GM06990 (cell line): ENCODE measurements at regions not wholly inside any gene's neighbourhood (a gene's known extent, or its start where the extent isn't known, plus 50 kb on each side); places are given as distances from the start of the nearest gene placed in this dataset.

Experiments
- DNase-seq: peaks from one replicate; pipeline ENCODE4 v3.0.0-alpha.2; 2011; ENCODE audit not compliant: insufficient read length; ENCODE audit errors: extremely low read depth
- H3K27me3 ChIP-seq: replicated peaks from 2 replicates; pipeline ENCODE4 v1.6.0; 2011; ENCODE audit warnings: low read length; ENCODE audit not compliant: control insufficient read depth, insufficient read depth
- H3K36me3 ChIP-seq: 2 replicates; pipeline ENCODE4 v1.5.1; 2011; ENCODE audit warnings: low read length; ENCODE audit not compliant: control insufficient read depth, insufficient read depth
- H3K4me3 ChIP-seq: replicated peaks from 2 replicates; pipeline ENCODE4 v1.5.1; 2011; ENCODE audit warnings: low read depth, mild to moderate bottlenecking, control low read depth, low read length
- CTCF ChIP-seq: IDR thresholded peaks from 2 replicates; pipeline ENCODE4 v1.5.1; 2011; ENCODE audit warnings: low read length, control low read depth, mild to moderate bottlenecking, inconsistent platforms; ENCODE audit not compliant: insufficient read depth, poor library complexity, severe bottlenecking

GRCh38 chr7:51634538-51634937 lies 317.9 kb upstream of the COBL start:
- no peak for TF ChIP-seq CTCF
- no peak overlapping the region for H3K4me3 ChIP-seq
- no peak for DNase-seq
- no peaks in the 10 kb centered on the region for H3K36me3 ChIP-seq
- no peaks in the 10 kb centered on the region for H3K27me3 ChIP-seq

DNA sequence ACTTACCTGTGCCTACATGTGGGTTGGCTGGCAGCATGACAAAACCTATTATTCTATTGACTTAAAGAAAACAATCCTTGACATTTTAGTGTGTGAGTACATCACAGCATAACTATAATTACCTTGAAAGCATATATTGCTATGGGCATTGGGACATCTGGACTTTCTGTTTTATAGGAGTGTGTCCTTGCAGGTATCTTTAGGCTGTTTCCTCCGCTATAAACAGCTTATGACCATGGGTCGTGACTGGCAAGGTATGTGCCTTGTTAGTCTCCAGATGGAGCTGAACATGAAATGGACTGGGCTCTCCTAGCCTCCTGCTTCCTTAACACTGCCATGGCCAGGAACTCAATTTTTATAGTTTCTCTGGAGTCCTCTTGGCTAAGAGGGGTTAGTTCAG lies 317.4 kb upstream of the COBL start:
- no peaks in the 10 kb centered on the region for H3K36me3 ChIP-seq
- DNase-seq = no peak
- H3K4me3 ChIP-seq = no peak overlapping the region
- no peaks in the 10 kb centered on the region for H3K27me3 ChIP-seq
- TF ChIP-seq CTCF = no peak

- Histone ChIP-seq H3K36me3 (no peaks in the 10 kb centered on the region), H3K27me3 (no peaks in the 10 kb centered on the region), H3K4me3 (no peak overlapping the region)
- TF ChIP-seq CTCF = no peak
- DNase-seq = no peak
Measured at GRCh38 chr7:51633596-51633995, 317.0 kb upstream of the COBL start.

- H3K27me3 ChIP-seq = no peaks in the 10 kb centered on the region
- TF ChIP-seq CTCF = no peak
- no peak for DNase-seq
- H3K4me3 ChIP-seq = no peak overlapping the region
- H3K36me3 ChIP-seq = no peaks in the 10 kb centered on the region
Measured at GRCh38 chr7:51633006-51633405, 316.4 kb upstream of the COBL start.

DNA sequence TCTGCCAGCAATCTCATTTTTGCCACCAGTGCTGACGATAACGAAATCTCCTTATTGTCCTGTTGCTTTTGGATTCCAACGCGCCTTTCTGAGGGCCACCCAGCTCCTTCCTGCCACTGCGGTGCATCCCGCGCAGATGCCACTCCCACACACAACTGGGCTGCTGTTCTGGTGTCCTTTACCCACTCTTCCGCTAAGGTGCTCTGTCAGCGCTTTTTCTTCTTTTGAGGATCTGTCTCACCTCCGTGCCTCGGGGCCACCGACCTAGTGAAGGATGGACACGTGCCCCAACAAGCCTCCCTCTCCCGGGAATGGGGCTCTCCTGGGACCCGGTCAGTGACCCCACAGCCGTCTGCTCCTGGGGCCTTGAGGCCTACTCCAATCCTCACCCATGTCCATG lies 314.3 kb upstream of the COBL start:
- H3K36me3 ChIP-seq = no peaks in the 10 kb centered on the region
- H3K27me3 ChIP-seq = no peaks in the 10 kb centered on the region
- DNase-seq = no peak
- TF ChIP-seq CTCF = no peak
- H3K4me3 ChIP-seq = no peak overlapping the region

- TF ChIP-seq CTCF = no peak
- no peaks in the 10 kb centered on the region for H3K27me3 ChIP-seq
- DNase-seq = no peak
Measured at GRCh38 chr7:51629206-51629605, 312.6 kb upstream of the COBL start.

More at GRCh38 chr7:51629206-51629605, 312.6 kb upstream of the COBL start:
- Histone ChIP-seq H3K4me3 (no peak overlapping the region), H3K36me3 (no peaks in the 10 kb centered on the region)
